ENCODE measurements at regions not wholly inside any gene's neighbourhood (a gene's known extent, or its start where the extent isn't known, plus 50 kb on each side); places are given as distances from the start of the nearest gene placed in this dataset.

DNA sequence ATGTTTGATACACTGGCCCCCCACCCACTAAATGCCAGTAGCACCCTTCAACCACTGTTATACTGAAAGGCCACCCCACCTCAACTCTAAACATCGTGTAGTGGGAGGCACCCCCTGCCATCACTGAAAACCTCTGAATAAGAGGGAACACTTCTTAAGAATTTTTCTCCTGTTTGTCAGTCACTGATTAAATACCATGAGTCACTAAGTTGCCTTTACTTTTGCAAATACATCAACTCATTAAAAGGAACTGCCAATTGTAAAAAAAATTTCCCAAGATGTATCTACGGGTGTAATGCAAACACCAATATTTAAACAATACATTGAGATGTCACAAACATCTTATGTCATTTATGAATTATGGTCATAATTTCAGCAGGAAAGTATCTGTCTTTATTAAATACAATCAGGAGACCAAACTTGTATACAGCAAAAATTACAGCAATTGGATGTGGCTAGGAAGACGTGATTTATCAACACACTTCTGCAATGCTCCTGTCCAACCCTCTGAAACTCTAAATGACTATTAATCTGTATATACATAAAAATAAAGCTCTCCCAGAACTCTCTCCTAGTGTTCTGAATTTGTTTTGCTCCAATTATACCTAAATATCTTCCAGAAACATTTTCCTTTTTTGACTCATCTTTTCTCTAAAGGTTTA is 144.1 kb upstream of the STK17B start:
- DNase-seq (ENCODE audit: low read depth in 2 of 2), result no peak

DNA sequence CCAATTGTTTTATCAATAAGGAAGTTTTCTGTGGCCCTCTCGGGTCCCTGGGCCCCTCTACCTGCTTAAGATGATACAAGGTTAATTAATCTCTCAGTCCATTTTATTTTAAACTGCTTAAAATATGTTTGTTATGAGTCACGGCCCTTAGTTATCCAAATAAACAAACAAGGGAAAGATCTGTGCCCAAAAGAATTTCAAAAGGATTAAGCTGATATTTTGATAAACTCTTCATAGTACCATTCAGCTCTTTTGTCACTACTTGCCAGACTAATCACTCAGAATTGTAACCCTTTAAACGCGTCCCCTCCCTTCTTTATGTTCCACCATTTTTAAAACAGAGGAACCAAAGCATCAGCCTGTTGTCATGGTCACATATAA is 144.7 kb upstream of the STK17B start:
- no peak for DNase-seq (ENCODE audit: low read depth in 2 of 2)

DNA sequence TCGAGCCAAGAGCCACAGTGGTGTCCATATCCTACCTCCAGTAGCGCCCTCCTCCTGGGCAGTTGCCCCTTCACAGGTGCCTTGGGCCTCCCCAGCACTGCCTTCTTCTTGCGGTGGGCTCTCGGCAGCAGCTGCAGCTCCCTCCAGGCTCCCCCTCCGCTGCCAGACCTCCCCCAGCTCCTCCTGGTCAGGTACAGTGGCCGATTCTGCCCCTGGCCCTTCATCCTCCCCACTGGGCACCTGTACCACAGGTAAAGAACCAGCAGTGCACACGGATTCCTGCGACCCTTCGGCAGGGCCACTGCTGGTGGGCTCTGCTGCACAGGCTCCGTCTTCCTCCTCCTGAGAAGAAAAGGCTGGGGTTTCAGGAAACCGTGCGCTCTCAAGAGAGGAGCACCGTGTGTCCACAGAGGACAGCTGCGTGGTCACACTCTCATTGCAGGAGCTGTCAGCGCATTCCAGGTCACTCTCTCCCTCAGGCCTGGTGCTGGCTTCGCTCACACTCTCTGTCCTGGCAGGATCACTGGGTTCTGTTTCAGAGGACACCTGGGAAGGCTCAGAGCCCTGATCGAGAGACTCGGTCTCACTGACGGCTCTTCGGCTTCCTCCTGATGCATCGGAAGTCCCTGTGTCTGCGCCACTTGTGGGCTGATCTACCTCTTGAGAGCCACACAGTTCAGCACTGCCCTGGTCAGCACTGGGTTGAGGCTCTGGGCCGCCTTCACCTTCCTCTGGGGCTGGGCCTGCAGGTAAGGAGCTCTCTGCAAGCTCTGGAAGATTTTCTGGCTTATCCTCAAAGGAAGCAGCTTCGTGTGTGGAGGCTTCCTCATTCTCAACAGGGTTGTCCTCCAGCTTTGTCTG is 147.4 kb upstream of the STK17B start:
- DNase-seq (ENCODE audit: low read depth in 2 of 2), result no peak

DNA sequence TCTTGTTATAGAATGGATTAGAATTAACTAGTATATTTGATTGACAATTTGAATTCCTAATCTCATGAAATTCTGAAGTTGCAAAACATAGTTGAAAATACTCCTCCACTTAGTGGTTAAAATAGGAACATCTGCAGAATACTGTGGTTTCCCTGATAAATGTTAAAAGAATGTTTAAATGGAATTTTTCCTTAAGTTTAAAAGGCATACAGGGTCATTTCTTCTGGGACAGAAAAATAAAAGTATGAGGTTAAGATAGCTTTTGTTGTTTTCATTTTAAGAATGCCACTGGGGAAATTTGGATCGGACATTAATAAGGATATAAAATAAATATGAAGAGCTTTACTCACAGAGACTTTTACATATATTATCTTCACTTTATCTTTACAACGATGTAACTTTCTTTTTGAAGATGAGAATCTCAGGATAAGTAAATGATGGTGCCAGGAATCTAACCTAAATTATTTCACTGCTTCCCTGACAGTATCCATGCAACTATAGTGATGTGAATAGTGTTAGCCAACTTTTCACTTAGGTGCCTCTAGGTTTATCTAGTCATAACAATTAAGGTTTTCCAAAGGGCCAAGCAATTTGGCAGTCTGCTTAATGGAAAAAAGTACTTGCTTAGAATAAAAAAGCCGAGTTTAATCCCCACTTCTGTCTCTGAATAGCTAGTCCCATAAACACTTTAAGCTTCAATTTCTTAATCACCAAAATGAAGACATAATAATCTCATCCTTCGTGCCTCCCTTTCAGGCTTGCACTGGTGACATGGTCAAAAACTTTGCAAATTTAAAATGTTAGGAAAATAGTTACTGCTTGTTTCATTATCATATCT is 151.8 kb upstream of the STK17B start:
- DNase-seq (ENCODE audit: low read depth in 2 of 2), result no peak

DNA sequence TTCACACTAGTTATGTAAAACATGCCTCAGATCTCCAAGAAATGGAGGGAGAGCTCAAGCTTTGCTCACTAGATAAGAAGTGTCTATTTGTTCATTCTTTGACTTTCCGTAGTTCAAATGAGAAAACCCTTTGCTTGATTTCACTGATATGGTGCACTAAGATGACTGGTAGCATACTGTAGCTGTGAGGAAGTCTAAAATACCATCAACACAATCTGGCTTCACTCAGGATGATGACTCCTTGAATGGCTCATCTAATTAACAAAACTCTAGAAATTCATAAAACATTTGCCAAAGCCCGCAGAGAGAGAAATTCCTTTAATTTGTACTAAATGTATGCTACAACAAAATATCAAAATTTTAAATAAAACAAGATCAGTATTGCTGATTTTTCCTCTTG is 152.8 kb upstream of the STK17B start:
- DNase-seq (ENCODE audit: low read depth in 2 of 2), result no peak

DNA sequence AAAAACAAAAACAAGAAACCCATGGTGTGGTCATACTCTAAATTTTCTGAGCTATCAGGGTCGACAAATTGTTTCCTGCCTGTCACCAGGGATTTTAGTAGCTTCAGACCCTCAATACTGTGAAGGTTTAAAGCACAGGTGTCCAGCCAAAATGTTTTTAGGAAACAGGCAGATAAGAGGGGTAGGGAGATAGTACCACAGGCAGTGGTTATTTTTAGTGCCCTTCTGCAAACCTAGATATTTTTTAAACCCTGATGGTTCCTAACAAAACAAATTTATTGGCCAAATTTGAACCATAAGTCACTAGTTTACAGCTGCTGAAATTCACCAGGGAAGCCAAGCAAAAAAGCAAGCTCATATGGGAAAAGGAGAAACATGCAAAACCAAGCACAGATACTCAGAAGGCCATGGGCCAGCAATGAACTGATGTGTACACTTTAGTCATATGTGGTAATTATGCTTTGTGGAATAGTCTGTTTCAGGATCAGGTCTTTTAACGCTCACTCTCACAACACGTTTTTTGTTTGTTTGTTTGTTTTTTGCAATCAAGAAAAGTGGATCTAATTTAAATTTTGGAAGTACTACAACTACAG is 156.8 kb upstream of the STK17B start:
- no peak for DNase-seq (ENCODE audit: low read depth in 2 of 2)

DNA sequence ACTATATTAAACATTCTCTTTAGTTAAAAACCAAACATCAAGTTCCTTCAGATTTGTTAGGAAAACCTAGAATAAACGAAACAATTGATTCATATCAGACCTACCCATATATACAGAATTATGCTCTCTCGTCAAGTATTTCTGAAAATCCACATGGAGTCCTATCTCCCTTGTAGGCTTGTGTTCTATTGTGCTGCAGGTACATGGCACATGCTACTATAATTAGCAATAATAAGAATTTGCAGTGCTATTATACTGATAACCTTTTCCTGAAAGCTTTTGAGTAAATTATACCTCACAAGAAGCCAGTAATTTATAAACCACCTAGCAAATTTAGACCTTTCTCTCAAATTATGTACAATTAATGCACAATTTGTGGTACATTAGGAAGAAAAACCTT is 158.6 kb upstream of the STK17B start:
- no peak for DNase-seq (ENCODE audit: low read depth in 2 of 2)

DNA sequence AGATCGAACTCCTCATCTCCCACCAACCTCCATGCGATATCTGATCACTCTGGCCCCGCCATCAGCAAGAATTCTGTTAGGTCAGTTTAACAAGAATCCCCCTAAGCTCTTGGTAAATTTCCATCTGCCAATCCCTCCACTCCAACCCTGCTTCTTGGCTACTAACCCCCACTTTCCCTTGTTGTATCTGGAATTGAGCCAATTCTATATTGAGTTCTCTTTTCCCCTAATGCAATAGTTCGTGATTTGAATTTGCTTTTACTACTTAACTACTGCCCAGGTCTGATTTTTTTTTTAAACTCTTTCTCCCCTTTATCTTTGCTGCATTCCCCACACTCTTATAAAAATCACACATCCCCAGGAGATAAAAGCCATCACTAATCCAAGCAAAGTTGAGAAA is 159.3 kb upstream of the STK17B start:
- DNase-seq (ENCODE audit: low read depth in 2 of 2), result no peak

DNA sequence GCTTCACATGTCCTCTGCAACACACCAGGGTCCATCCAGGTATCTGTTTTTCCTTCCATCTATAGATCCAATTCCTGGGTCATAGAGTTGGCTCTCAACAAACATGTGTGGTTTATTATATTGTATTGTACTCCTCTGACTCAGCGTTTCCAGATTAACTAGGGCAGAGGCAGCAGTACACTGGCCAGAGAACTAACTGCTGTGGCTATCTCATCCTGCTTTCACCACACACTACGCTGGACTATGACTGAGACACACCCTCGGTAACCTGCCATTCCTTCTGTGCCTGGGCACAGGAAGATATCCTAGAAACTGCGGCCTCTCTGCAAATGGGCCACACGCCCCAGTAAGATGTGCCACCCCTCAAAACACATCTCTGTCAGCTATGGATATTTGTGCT is 159.8 kb upstream of the STK17B start:
- no peak for DNase-seq (ENCODE audit: low read depth in 2 of 2)

DNA sequence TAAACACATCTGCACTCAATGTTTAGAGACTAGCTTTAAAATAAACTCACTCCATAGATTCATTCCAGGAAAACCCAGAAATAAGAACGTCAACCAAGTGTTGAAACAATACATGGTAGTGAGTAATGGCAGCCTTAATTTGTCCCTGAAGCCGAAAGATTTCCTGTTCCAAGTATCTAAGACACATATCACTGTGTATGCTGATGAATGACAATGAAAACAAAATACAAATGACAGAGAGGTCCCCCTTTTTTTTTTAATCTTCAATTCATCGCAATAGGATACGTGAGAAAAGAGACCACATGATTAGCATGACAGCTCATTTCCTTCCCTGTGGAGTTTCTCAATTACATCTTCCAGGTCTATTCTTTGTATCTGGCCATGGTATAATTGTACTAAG is 160.5 kb upstream of the STK17B start:
- DNase-seq (ENCODE audit: low read depth in 2 of 2), result no peak

DNA sequence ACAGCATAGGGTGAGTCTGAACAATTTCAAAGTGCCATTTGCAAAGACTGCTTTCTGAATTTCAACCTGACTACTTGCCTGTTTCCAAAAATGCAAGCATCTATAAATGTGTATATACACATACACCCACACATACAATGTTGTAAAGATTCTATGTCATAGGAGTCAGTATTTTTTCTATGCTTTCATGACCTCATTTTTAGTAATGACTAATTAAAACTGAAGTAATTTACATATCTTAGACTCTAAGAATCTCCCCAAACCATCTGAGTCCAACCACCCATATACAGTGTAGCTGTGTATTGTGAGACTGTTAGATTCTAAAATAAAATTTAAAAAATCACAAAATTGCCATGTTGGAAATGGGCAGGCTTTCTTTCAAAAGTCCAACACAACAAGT is 162.0 kb upstream of the STK17B start:
- DNase-seq (ENCODE audit: low read depth in 2 of 2), result no peak

DNA sequence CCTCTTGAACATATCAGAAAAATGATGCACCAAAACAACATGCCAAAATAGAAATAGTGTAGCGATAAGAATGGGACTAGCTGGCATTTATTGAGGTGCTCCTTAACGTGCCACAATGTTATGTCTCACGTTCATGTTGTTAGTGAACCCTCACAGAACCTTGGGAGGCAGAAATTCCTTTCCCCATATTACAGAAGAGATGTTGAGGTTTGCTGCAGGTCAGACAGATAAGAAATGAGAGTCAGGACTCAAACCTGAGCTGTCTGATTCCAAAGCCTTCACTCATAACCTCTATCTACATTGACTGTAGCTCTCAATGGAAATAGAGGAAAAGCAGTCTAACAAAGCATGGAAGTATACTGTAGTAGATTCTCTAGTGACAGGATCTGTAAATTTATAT is 163.3 kb upstream of the STK17B start:
- no peak for DNase-seq (ENCODE audit: low read depth in 2 of 2)

DNA sequence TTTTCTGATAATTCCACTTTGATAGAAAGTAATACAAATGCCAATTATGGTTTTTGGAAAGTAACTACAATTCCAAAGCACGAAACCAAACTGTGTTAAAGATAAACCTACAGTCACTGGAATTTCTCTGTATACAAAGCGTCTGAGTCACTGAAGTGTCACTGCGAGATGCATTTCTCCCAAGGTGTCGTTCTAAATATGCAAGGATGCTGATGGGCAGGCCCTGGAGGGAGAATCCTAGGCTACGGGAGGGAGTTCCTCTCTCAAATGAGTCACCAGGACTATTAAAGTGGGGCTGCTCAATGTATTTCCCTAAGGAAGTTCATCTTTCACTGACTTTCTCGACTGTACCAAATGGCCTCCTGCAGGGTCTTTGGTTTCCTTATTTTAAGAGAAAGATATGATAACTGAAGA is 163.8 kb upstream of the STK17B start:
- no peak for DNase-seq (ENCODE audit: low read depth in 2 of 2)

DNA sequence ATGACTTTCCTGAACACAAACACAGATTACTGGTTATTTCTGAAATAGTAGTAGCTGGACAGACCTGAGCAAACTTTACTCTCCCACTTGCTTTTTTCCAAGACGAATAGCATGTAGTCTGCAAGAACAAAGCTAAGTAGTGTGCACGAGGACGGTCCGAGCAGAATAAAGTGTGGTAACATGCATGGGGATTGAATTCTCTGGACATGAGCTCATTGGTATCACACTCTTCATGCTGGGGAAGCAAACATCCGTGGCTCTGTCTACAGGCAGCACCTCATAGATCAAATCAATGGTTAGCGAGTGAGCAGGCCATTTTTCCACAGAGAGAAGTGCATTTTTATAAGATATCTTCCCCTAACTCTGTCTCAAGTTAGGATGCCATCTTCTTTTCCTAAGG is 164.8 kb upstream of the STK17B start:
- no peak for DNase-seq (ENCODE audit: low read depth in 2 of 2)

DNA sequence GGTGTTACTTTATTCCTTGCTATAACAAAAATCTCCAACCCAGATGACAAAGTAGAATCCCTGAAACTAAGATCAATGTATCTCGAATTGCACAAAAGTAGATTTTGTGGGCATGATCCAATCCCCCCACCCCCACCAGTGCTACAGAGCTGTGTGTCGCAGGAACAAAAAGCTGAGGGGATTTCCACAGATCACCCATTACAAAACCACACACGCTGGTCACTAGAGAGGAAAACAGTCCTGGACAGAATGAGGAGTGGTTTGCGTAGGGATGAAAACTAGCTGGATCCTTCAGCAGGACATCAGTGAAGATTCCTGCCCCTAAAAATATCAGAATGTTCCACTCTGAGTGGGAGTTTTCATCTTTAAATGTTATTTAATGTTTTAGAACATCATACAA is 165.3 kb upstream of the STK17B start:
- DNase-seq (ENCODE audit: low read depth in 2 of 2), result no peak

DNA sequence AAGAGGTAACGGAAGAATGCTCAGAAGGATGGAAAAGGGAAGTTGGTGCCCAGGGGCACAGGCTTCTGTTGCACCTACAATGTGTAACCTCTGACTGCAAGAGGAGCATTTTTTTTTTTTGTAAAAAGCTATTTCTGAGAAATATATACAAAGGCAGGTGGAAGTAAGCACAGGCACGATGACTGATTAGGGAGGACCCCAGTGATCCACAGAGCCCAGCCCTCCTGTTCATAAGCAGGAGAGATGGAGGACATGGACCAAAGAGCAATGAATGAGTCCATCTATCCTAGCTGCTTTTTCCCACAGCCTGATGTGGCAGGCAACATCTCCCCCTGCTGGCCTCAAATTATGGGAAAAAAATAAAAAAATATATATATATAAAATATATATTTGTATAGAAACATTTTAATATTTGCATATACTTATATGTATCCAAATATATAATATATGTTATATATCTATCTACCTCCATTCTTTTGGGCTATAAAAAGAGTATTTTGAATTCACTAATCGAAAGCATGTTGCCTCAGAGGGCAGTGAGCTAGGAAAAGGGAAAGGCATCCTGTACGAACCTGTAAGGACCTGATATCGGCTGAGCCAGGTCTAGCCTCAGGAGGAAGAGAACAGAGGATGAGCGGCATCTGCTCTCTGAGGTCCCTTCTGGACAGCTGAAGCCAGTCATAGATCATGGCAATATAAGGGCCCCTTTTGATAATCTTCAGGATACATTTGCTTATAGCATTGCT is 166.0 kb upstream of the STK17B start:
- DNase-seq (ENCODE audit: low read depth in 2 of 2), result peak in 1 of 2 donors; percentile 1

DNA sequence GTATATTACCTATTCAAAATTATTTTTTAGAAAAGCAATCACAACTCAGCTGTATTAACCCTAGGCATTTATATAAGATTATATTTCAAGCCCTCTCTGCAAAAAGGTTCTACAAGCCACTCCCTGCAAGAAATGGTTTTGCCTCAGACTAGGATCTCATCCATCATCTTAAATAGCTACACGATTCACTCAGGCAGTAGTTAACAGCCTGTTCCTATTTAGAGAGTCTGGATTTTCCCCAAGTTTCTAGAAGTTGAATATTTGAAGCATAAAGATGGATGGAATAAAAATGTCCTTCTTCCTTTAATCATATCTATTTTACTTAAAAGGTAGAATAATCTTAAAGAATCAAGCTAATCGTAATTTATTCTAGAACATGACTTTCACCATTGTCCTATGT is 167.1 kb upstream of the STK17B start:
- DNase-seq (ENCODE audit: low read depth in 2 of 2), result no peak

DNA sequence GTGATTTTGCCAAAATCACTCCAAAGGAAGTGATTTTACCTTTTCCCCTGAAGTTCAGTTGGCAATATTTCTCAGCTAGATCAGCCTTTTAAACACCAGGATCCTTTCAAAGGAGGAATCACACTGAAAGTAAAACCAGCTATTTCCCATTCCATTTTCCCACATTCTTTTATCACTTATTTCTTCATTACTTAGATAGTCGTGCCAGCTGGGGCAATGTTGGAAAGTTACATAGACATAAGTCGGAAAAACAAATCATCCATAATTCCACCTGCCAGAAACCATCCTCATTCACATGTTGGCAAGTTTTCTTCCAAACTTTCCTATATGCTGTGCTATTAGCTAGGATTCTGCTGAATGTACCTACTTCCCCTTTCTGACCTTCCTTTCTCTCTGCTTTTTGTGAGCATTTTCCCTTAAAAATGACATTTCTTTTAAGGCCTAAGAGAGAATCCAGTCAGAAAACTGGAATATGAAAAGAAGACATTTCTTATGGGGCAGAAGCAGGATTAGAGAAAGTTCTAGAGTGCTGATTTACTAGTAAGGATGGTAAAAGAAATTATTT is 170.0 kb upstream of the STK17B start:
- no peak for DNase-seq (ENCODE audit: low read depth in 2 of 2)

DNA sequence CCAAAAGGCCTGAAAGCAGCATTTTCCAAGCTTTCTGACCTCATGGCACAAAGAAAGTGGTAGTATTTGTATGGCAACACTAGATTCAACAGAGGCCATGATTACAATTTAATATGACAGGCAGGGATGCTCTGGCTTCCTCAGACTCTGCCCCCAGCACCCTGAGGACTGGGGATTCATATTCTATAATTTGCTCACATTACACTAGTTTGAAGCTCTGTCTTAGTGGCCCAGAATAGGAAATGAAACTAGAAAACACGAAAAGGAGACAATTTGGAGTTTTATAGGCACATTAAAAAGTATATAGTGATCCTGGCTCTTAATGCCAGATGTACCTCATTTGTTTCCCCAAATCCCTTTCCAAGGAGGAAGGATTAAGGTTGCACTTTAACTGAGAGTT is 173.0 kb upstream of the STK17B start:
- DNase-seq (ENCODE audit: low read depth in 2 of 2), result no peak

DNA sequence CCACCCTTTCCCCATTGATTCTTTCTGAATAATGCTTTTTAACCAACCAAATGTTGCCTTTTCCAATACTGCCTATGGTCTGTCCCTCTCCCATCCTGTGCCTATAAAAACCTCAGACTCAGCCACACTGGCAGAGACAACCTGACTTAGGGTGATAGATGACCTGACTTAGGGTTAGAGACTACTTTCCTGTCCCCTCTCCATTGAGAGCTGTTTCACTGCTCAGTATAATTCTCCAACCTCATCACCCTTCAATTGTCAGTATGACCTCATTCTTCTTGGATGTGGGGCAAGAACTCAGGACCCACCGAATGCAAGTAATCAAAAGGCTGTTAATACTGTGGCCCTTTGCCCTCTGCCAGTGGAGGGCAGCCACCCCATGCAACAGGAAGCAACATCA is 182.3 kb upstream of the STK17B start:
- DNase-seq (ENCODE audit: low read depth in 2 of 2), result no peak

DNA sequence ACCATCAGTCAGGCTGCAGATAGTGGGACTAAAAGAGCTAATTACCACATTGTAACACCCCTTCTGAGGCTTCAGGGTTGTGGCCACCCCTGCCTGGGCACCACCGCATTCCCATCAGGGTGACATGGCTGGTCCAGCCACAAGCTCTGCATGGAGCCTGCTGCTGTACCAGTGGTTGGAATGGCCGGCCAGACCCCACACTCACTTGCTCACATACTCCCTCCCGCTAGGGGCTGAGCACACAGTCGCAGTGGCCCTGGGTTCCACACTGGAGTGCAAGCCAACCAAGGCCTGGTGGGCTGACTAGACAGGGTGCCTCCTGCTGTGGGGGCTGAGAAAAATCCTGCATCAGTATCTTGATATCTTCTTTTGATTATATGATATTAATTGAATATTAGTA is 182.8 kb upstream of the STK17B start:
- DNase-seq (ENCODE audit: low read depth in 2 of 2), result no peak
